RWPE2 (cell line): ENCODE measurements at regions not wholly inside any gene's neighbourhood (a gene's known extent, or its start where the extent isn't known, plus 50 kb on each side); places are given as distances from the start of the nearest gene placed in this dataset.

Experiments used
- ATAC-seq: fragments of 200-7000 bp; cut with Tn5 transposase; 3 replicates; pipeline ENCODE4 v1.9.1; 2021; ENCODE audit warnings: low read depth
- DNase-seq: peaks from one replicate; pipeline ENCODE4 v3.0.0-alpha.2; 2020; ENCODE audit warnings: low spot score
- H3K27ac ChIP-seq: fragments of 450-650 bp; 2 replicates; pipeline ENCODE4 v1.5.1; 2017; ENCODE audit warnings: mild to moderate bottlenecking; ENCODE audit not compliant: poor library complexity, severe bottlenecking
- H3K27me3 ChIP-seq: fragments of 250-450 bp; sonication (Bioruptor Pico); 2 replicates; pipeline ENCODE4 v1.5.1; 2021; ENCODE audit warnings: mild to moderate bottlenecking, moderate library complexity; ENCODE audit not compliant: insufficient read depth, poor library complexity, severe bottlenecking
- H3K36me3 ChIP-seq: fragments of 250-450 bp; sonication (Bioruptor Pico); 2 replicates; pipeline ENCODE4 v1.5.1; 2020; ENCODE audit warnings: low read depth, mild to moderate bottlenecking, moderate library complexity
- H3K4me1 ChIP-seq: fragments of 250-450 bp; sonication (Bioruptor Pico); 2 replicates; pipeline ENCODE4 v1.5.1; 2021; ENCODE audit warnings: mild to moderate bottlenecking, moderate library complexity; ENCODE audit not compliant: insufficient read depth, poor library complexity, severe bottlenecking
- H3K4me3 ChIP-seq: fragments of 250-450 bp; sonication (Bioruptor Pico); 2 replicates; pipeline ENCODE4 v1.5.1; 2021; ENCODE audit warnings: mild to moderate bottlenecking, moderate library complexity; ENCODE audit not compliant: severe bottlenecking
- H3K9me3 ChIP-seq: fragments of 250-450 bp; sonication (Bioruptor Pico); 2 replicates; pipeline ENCODE4 v1.5.1; 2021; ENCODE audit warnings: mild to moderate bottlenecking, moderate library complexity; ENCODE audit not compliant: severe bottlenecking
- TF ChIP-seq, protein P1 (sequence below): fragments of 450-650 bp; IDR thresholded peaks from one replicate; pipeline ENCODE4 v1.5.1; 2017; ENCODE audit warnings: mild to moderate bottlenecking, moderate library complexity; ENCODE audit not compliant: poor library complexity, severe bottlenecking

DNA sequence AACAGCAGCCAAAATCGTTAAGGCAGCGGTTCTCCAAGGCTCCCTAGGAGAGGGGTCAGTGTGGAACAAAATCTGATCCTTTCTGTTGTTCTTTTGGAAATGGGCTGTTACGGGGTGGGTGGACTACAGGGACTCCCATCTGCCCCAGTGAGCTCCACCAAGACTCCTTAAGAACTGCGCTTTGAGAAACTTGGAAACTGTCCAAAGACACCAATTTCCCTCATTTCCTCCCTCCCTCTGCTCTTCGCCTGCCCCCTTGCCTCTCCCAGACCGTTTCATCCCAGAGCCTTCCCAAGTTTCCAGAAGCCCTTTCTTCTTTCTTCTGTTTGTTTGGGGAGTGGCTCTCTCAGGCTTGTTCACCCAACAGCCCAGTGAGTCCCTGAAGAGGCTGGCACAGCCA, 205.4 kb downstream of the COPRS start:
- ATAC-seq: no peak
- H3K27ac ChIP-seq: no peak overlapping the region
- TF ChIP-seq, protein P1, sequence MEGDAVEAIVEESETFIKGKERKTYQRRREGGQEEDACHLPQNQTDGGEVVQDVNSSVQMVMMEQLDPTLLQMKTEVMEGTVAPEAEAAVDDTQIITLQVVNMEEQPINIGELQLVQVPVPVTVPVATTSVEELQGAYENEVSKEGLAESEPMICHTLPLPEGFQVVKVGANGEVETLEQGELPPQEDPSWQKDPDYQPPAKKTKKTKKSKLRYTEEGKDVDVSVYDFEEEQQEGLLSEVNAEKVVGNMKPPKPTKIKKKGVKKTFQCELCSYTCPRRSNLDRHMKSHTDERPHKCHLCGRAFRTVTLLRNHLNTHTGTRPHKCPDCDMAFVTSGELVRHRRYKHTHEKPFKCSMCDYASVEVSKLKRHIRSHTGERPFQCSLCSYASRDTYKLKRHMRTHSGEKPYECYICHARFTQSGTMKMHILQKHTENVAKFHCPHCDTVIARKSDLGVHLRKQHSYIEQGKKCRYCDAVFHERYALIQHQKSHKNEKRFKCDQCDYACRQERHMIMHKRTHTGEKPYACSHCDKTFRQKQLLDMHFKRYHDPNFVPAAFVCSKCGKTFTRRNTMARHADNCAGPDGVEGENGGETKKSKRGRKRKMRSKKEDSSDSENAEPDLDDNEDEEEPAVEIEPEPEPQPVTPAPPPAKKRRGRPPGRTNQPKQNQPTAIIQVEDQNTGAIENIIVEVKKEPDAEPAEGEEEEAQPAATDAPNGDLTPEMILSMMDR: no peak

GRCh38 chr17:31650756-31651520, 208.1 kb downstream of the COPRS start:
- no peaks in the 10 kb centered on the region for H3K36me3 ChIP-seq
- TF ChIP-seq, protein P1: no peak
- ATAC-seq (no peak), DNase-seq (no peak)
- H3K27me3 ChIP-seq: no peaks in the 10 kb centered on the region
- H3K27ac ChIP-seq: no peak overlapping the region
- no peaks in the 10 kb centered on the region for H3K9me3 ChIP-seq
- H3K4me3 ChIP-seq: no peak overlapping the region
- H3K4me1 ChIP-seq: peaks cover 8% of the 10 kb centered on the region

More for the DNA sequence above, 205.4 kb downstream of the COPRS start:
- no peaks in the 10 kb centered on the region for H3K9me3 ChIP-seq
- H3K4me1 ChIP-seq: peaks cover 8% of the 10 kb centered on the region
- H3K4me3 ChIP-seq: no peak overlapping the region
- DNase-seq: no peak
- H3K27me3 ChIP-seq: no peaks in the 10 kb centered on the region
- H3K36me3 ChIP-seq: no peaks in the 10 kb centered on the region

- no peak overlapping the region for H3K27ac ChIP-seq
- H3K27me3 ChIP-seq: no peaks in the 10 kb centered on the region
- no peaks in the 10 kb centered on the region for H3K9me3 ChIP-seq
- H3K36me3 ChIP-seq: no peaks in the 10 kb centered on the region
- ATAC-seq (no peak), DNase-seq (no peak)
- no peaks in the 10 kb centered on the region for H3K4me1 ChIP-seq
- TF ChIP-seq, protein P1: no peak
- H3K4me3 ChIP-seq: no peak overlapping the region
Observed at GRCh38 chr17:31649302-31649701, 209.7 kb downstream of the COPRS start.

GRCh38 chr17:31647661-31648060, 211.4 kb downstream of the COPRS start:
- H3K9me3 ChIP-seq: no peaks in the 10 kb centered on the region
- TF ChIP-seq, protein P1: no peak
- H3K4me1 ChIP-seq: no peaks in the 10 kb centered on the region
- DNase-seq (no peak), ATAC-seq (no peak)
- no peaks in the 10 kb centered on the region for H3K27me3 ChIP-seq
- no peak overlapping the region for H3K27ac ChIP-seq
- no peak overlapping the region for H3K4me3 ChIP-seq
- H3K36me3 ChIP-seq: no peaks in the 10 kb centered on the region

DNA sequence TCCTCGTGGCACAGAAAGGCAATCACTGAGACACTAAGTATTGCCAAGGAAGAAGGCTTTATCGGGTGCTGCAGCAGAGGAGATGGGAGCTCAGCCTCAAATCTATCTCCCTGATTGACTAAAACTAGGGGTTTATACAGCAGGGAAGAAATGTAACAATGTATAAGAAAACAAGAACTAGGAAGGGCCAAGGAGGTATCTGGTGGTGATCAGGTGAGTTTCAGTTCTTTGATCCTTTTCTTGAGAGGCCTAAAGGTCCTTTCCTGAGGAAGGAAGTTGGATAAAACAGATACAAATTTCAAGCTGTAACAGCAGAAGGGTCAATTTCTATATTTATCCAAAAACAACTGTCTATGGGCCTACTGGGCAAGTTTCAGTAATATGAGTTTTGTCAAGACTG, 212.4 kb downstream of the COPRS start:
- ATAC-seq: no peak

More for the DNA sequence above, 212.4 kb downstream of the COPRS start:
- Histone ChIP-seq H3K27ac (no peak overlapping the region), H3K36me3 (no peaks in the 10 kb centered on the region), H3K9me3 (no peaks in the 10 kb centered on the region), H3K4me1 (no peaks in the 10 kb centered on the region), H3K27me3 (no peaks in the 10 kb centered on the region), H3K4me3 (no peak overlapping the region)
- no peak for DNase-seq
- TF ChIP-seq, protein P1: no peak
